GM13977 (cell line): ENCODE measurements at regions not wholly inside any gene's neighbourhood (a gene's known extent, or its start where the extent isn't known, plus 50 kb on each side); places are given as distances from the start of the nearest gene placed in this dataset.

ENCODE experiments used
- DNase-seq: peaks from one replicate; pipeline ENCODE4 v3.0.0; 2012; ENCODE audit warnings: low spot score
- CTCF ChIP-seq: IDR thresholded peaks from 2 replicates; pipeline ENCODE4 v1.5.1; 2012; ENCODE audit warnings: mild to moderate bottlenecking, control low read depth; ENCODE audit not compliant: insufficient read depth; ENCODE audit errors: extremely low read depth, missing control alignments
- in situ Hi-C: fragments of 300-500 bp; cut with MboI; formaldehyde crosslinking; loops from one replicate; pipeline ENCODE4 v1.12.0; 2022; ENCODE audit warnings: low sequenced_read_pairs, low pct_unique_long_range_greater_than_20kb, mixed read lengths, inconsistent platforms; ENCODE audit not compliant: unreplicated experiment

- DNase-seq = no peak
- no peak for TF ChIP-seq CTCF
- in situ Hi-C loops = no loop called here
Measured at GRCh38 chr22:26097840-26098239, 71.4 kb upstream of the SEZ6L start.

- no peak for DNase-seq
- TF ChIP-seq CTCF = no peak
- in situ Hi-C loops = loop anchor here (25.0 kb wide), 1 partner anchor 209 kb away; no protein-coding TSS in a partner anchor
Measured at GRCh38 chr22:26103023-26103422, 66.2 kb upstream of the SEZ6L start.

- in situ Hi-C loops = loop anchor here (25.0 kb wide), 1 partner anchor 206 kb away; no protein-coding TSS in a partner anchor
- TF ChIP-seq CTCF = no peak
- DNase-seq = no peak
Measured at GRCh38 chr22:26106412-26106811, 62.9 kb upstream of the SEZ6L start.

GRCh38 chr22:26109686-26110315 is 59.5 kb upstream of the SEZ6L start:
- in situ Hi-C loops = loop anchor here (25.0 kb wide), 1 partner anchor 202 kb away; no protein-coding TSS in a partner anchor
- DNase-seq = no peak
- no peak for TF ChIP-seq CTCF

GRCh38 chr22:26114826-26115225 is 54.4 kb upstream of the SEZ6L start:
- no peak for DNase-seq
- no peak for TF ChIP-seq CTCF
- in situ Hi-C loops = loop anchor here (25.0 kb wide), 1 partner anchor 197 kb away; no protein-coding TSS in a partner anchor

- no peak for TF ChIP-seq CTCF
- DNase-seq = no peak
- in situ Hi-C loops = loop anchor here (25.0 kb wide), 1 partner anchor 197 kb away; no protein-coding TSS in a partner anchor
Measured at GRCh38 chr22:26115266-26115665, 54.0 kb upstream of the SEZ6L start.
